Ureter (tissue), 1 donor: ENCODE measurements at regions not wholly inside any gene's neighbourhood (a gene's known extent, or its start where the extent isn't known, plus 50 kb on each side); places are given as distances from the start of the nearest gene placed in this dataset.

Experiments used
- DNase-seq: peaks from one replicate; pipeline ENCODE4 v3.0.0-alpha.2; 2020; ENCODE audit warnings: low spot score
- donor health status: DM: yes; HTN: yes; CAD: no.

GRCh38 chr13:103356226-103356864 is 290.1 kb upstream of the SLC10A2 start:
- DNase-seq, result no peak

DNA sequence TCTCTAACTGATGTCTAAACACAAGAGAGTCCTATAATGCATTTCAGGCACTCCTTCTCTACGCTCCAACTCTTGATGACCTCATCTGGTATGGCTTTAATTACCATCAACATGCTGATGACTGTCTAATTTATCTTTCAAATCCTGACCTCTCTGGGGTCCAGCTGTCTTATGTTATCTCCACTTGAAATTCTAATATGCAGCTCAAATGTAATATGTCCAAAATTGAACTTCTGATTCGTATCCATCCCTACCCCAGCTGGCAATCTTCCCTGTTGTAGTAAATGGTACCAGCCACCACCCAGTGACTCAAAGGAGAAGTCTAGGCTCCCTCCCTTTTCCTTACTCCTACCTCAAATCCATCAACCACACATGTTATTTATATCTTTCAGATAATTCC is 288.0 kb upstream of the SLC10A2 start:
- DNase-seq, result no peak

DNA sequence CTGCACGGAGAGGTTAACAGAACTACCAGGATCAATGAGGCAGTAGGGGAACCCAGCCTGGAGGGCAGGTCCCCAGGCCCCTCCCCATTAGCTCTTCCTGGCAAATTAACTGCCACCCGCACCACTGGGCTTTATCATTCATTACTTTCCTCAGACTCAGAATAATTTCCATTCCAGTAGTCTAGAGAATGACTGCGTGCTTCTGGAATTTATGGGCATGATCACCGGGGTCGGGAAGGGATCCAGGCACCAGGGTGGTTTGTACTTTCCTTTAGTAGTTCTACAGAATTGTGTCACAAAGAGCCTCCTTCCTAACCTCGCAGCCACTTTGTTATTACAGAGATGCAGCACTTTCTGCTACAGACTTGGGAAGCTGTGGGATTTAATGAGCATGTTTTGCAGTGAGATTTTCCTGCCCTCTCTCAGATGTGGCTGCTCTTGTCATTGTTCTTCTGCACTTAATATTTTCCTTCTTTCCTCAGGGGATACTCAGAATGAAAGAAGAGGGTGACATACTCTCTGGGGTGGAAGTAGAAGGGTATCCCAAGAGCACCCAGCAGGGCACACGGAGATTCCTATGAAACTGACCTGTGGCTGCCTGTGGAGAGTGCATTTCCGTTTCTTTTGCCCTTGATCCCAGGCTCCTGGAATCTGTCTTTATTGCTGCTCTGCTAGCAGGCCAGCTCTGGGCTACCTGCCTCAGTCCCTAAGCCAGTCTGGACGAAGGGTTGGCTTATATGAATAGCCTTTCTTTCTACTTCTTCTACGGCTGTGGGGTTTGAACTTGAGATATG is 285.0 kb upstream of the SLC10A2 start:
- DNase-seq, result no peak

GRCh38 chr13:103350147-103350546 is 283.9 kb upstream of the SLC10A2 start:
- no peak for DNase-seq

GRCh38 chr13:103349211-103349980 is 283.2 kb upstream of the SLC10A2 start:
- DNase-seq, result no peak

GRCh38 chr13:103335241-103335640 is 269.0 kb upstream of the SLC10A2 start:
- no peak for DNase-seq

DNA sequence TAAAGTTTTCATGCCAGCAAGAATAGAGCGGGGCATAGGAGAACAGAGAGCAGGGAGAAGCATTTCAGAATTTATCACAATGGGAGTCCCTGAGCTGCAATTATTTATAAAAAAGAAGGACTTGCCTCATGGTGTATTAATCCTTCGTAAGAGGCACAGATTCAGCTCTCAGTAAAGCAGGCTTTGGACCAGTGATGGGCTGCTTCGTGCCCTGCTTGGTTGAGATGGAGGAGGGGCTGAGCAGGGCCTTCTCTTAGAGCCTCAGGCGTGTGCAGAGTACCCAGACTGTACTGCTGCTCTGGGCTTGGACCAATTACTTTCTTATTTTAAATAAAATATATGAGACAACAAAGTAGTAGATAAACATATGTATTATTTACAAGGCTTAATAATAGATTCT is 265.7 kb upstream of the SLC10A2 start:
- DNase-seq, result no peak

DNA sequence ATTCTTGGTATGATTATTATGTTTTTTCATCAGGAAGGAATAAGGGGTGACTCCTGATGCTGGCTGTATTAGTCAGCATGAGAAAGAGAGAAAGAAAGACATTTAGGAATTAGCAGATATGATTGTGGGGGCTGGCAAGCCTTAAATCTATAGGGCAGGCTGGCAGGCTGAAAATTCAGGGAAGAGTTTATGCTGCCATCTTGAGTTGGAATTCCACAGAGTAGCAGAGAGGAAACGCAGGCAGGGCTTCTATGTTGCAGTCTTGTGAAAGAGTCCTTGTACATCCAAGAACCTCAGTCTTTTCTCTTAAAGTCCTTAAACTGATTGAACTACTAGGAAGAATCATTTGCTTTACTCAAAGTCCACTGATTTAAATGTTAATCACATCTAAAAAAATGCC is 262.7 kb upstream of the SLC10A2 start:
- no peak for DNase-seq

- DNase-seq, result no peak
These were observed 260.1 kb upstream of the SLC10A2 start for GRCh38 chr13:103326326-103326725.

GRCh38 chr13:103325672-103326071 is 259.5 kb upstream of the SLC10A2 start:
- no peak for DNase-seq

GRCh38 chr13:103324641-103325040 is 258.4 kb upstream of the SLC10A2 start:
- DNase-seq, result no peak

DNA sequence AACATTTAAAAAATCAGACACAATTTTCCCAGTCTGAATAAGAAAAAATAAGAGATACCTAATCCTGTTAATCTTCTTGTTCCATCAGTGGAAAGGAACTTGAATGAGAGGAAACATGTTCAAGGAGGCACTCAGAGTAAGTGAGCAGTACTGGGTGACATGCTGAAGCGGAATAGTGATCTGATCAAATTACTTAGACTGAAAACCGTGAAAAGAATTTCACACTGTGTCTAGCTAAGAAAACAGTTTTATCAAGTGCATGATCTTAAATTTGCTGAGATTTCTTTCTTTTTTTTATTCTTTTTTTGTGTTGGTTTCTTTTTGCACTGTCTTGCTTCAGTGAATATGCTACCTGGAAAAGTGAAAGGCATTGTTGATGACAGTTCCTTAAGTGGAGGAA is 249.5 kb upstream of the SLC10A2 start:
- no peak for DNase-seq

- DNase-seq, result no peak
These were observed 246.2 kb upstream of the SLC10A2 start for GRCh38 chr13:103312467-103312866.

- DNase-seq, result no peak
These were observed 242.4 kb upstream of the SLC10A2 start for GRCh38 chr13:103308667-103309066.

DNA sequence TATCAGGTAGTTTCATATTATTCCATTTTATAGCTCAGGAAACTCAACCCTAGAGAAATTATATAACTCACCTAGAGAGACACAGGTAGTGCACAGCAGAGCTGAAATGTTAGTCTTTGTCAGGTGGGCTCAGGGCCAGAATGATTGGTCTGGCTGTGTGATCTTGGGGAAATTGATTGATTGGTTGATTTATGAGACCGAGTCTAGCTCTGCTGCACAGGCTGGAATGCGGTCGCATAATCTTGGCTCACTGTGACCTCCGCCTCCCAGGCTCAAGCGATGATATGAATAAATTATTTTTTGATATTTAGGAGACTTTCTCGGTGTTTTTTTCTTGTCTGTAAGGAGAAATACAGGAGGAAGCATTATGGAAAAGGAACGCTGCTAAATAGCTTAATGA is 239.9 kb upstream of the SLC10A2 start:
- DNase-seq, result no peak

DNA sequence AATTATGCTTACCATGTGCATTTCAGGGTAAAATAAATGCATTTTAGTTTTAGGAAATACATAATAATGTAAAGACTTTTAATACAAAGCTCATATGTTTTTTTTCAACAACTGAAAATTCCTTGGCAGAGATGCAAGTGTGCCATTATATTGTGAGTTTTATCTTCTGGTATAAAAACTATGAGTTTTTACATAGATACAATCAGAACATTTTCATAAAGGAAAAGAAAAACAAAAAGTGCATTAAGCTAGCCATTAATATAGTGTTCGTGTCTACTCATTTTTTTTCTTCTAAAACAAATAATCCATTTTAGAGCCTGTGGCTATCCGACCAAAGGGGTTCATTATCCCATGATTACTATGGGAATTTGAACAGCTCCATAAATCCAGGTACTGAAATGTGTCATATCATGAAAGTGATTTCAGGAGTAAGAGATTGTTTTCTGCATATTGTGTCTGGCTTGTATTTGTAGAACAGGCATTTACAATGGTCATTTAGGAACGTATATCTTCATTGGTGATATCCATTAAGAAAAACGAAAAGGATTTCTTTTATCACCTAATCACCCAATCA is 236.9 kb upstream of the SLC10A2 start:
- DNase-seq, result no peak

DNA sequence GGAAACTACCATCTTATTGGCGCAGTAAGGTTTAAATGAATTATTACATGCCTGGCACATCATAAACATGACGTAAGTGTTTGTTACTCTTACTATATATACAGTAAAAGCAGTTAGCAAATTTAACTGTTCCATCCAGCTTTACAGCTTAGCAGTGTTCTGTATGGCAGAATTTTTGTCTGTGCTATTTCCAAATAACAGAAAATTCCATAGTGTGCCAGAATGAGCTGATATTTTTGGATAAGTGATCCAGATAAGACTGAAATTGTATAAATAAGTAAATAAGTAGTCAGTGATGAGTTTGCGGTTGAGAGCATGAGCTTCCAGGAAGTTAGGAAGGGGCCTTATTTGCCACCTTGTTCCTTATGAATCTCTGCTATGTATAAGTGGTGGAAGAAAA is 236.5 kb upstream of the SLC10A2 start:
- DNase-seq, result no peak

GRCh38 chr13:103299079-103299478 is 232.9 kb upstream of the SLC10A2 start:
- no peak for DNase-seq

- DNase-seq, result no peak
These were observed 230.9 kb upstream of the SLC10A2 start for GRCh38 chr13:103297083-103297482.

DNA sequence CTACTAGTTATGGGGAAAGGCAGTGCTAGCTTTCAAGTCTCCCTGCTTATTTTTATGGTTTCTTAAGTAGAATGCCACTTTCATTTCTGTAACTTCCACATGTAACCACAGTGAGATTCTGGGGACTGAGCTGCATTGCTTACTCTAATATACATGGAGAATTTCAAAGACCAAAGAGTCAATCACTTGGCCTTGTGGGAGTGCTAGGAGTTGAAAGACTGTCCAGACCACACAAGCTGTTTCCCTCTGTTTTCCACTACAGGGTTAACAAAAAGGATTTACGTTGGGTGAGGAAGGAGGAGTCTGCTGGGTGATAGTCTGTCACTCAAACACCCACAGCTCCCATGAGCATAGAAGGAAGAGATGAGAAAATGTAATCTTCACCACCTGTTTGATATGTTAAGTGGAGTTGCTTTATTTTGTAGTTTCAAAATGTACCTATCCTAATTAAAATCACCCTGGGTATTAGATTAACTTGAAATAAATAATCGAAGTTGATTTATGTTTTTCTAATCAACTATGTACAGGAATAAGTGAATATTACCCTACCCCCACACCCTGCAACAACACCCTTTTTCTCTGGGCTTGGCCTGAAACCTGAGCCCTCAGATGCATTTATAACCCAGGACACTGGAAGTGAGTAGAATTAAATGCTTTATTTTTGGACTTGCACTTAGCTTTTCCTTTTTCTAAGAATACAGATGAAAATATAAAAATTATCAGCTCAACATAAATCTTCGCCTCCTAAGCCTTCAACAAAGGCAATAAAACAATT is 225.8 kb upstream of the SLC10A2 start:
- no peak for DNase-seq

DNA sequence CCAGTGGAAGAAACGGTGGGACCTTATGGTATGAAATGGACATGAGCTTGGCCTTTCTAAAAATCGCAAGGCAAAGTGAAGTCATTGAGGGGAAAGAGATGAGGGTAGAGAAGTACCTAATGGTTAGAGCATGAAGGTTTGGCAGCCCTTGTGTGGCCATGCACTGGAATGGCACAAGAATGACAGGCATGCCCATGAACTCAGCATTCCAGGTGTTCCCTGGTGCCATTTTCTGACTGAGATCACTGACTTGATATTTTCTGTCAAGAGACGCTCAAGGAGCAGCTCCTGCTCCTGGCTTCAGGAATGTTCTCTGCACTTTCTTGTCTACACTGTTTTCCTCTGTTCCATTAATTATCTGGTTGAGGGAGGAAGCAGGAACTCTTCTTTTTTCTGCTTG is 225.0 kb upstream of the SLC10A2 start:
- DNase-seq, result no peak

GRCh38 chr13:103289681-103290080 is 223.5 kb upstream of the SLC10A2 start:
- DNase-seq, result no peak
